GM12892 (cell line): ENCODE measurements at regions not wholly inside any gene's neighbourhood (a gene's known extent, or its start where the extent isn't known, plus 50 kb on each side); places are given as distances from the start of the nearest gene placed in this dataset.

Source experiments
- POLR2A ChIP-seq: IDR thresholded peaks from 2 replicates; pipeline ENCODE4 v1.6.1; 2011; ENCODE audit warnings: low read depth, low read length, control low read depth
- TAF1 ChIP-seq: IDR thresholded peaks from 2 replicates; pipeline ENCODE4 v1.6.1; 2011; ENCODE audit warnings: low read depth, mild to moderate bottlenecking, control low read depth, low read length, borderline replicate concordance

DNA sequence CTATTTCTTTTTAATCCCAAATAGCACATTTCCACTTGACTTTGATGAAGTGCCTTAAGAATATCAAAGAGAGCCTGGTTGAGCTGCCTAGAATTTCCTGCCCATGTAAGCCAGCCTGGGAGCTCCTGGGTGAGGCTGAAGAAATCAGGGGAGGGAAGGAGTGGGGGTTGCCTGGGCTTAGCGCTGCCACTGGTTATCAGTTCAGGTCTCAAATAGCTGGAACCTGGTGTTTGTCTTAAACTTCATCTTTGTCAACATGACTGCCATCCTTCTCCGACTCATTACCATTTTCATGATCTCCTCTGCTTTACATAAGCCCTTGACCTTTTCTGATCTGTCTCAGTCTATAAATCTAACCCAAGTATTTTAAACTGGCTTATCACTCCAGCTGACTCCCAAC lies 151.5 kb downstream of the TTC8 start:
- TF ChIP-seq POLR2A: no peak
- TF ChIP-seq TAF1: no peak
